HepG2 (cell line): ENCODE measurements at regions not wholly inside any gene's neighbourhood (a gene's known extent, or its start where the extent isn't known, plus 50 kb on each side); places are given as distances from the start of the nearest gene placed in this dataset.

Source experiments
- ATAC-seq: fragments of 200-7000 bp; cut with Tn5 transposase; 3 replicates; pipeline ENCODE4 v1.9.1; 2020; ENCODE audit warnings: mild to moderate bottlenecking, moderate library complexity
- BruUV-seq: library from RNA; stranded (reverse); fragments of 400-500 nt; replicated peaks from 2 replicates; lab custom pipeline; 2021; lab: Mats Ljungman, UMichigan
- CTCF ChIA-PET: fragments of 300-600 bp; formaldehyde crosslinking; extraction: SDS; loops from one replicate; lab custom pipeline; 2021; ENCODE audit warnings: low total read pairs, inconsistent platforms, low intra/inter-chr PET ratio; lab: Yijun Ruan, JAX
- POLR2A ChIA-PET: fragments of 350-600 bp; sonication (Branson Sonifier 250); formaldehyde crosslinking; loops from one replicate; lab custom pipeline; 2020; ENCODE audit warnings: antibody characterized with exemption, inconsistent platforms; lab: Yijun Ruan, JAX
- DNase-seq: peaks from one replicate; pipeline ENCODE4 v3.0.0-alpha.2; 2015; ENCODE audit warnings: low spot score
- FAIRE-seq: peaks from 3 replicates; lab custom pipeline; 2011; peaks lifted over from hg19 to GRCh38; lab: Jason Lieb, UNC
- H2AFZ ChIP-seq: one replicate; pipeline ENCODE4 v1.6.1; 2011; ENCODE audit warnings: low read length, inconsistent platforms
- H3K27ac ChIP-seq: fragments of 300-600 bp; 3 replicates; pipeline ENCODE4 v1.8.0; 2011; ENCODE audit warnings: mixed run types, mild to moderate bottlenecking, mixed read lengths, low read length, inconsistent platforms; ENCODE audit not compliant: insufficient read depth; ENCODE audit errors: extremely low read length
- H3K27me3 ChIP-seq, 2 experiments: fragments of 200-600 bp in 1 of 2; 2 replicates in 1 of 2; 3 replicates in 1 of 2; pipeline versions ENCODE4 v1.6.0 to v1.8.0; 2011; ENCODE audit warnings: low read length in 2 of 2, mild to moderate bottlenecking in 2 of 2, moderate library complexity in 2 of 2, inconsistent platforms in 1 of 2; ENCODE audit not compliant: insufficient read depth in 2 of 2, control insufficient read depth in 1 of 2
- H3K36me3 ChIP-seq, 2 experiments: fragments of 200-600 bp in 1 of 2; replicated peaks in 1 of 2; 2 replicates in 1 of 2; 3 replicates in 1 of 2; pipeline versions ENCODE4 v1.5.1 to v1.8.0; 2011; ENCODE audit warnings: low read length in 2 of 2, inconsistent platforms in 1 of 2; ENCODE audit not compliant: insufficient read depth in 2 of 2, control insufficient read depth in 1 of 2
- H3K4me1 ChIP-seq: 2 replicates; pipeline ENCODE4 v1.5.1; 2012; ENCODE audit warnings: low read length, inconsistent platforms; ENCODE audit not compliant: insufficient read depth
- H3K4me2 ChIP-seq: 2 replicates; pipeline ENCODE4 v1.6.0; 2011; ENCODE audit warnings: low read depth, low read length, inconsistent platforms
- H3K4me3 ChIP-seq, 3 experiments: fragments of 200-600 bp in 1 of 3; sonication (generic), shearing (Covaris generic) in 1 of 3; replicated peaks in 1 of 3; 2 replicates each; pipeline ENCODE4 v1.5.1; 2011 to 2016; ENCODE audit warnings: low read length in 3 of 3, inconsistent platforms in 2 of 3, low read depth in 2 of 3, mild to moderate bottlenecking in 2 of 3, control low read depth in 1 of 3, mixed read lengths in 1 of 3; ENCODE audit not compliant: insufficient read depth in 1 of 3
- H3K79me2 ChIP-seq: one replicate; pipeline ENCODE4 v1.6.1; 2011; ENCODE audit warnings: low read length, inconsistent platforms; ENCODE audit not compliant: insufficient read depth
- H3K9ac ChIP-seq: 2 replicates; pipeline ENCODE4 v1.6.0; 2011; ENCODE audit warnings: mild to moderate bottlenecking, low read depth, low read length, inconsistent platforms; ENCODE audit not compliant: insufficient read depth
- H3K9me3 ChIP-seq: 2 replicates; pipeline ENCODE4 v1.5.1; 2012; ENCODE audit warnings: mild to moderate bottlenecking, low read length
- H4K20me1 ChIP-seq: 2 replicates; pipeline ENCODE4 v1.6.0; 2011; ENCODE audit warnings: inconsistent platforms, mild to moderate bottlenecking, low read length, moderate library complexity; ENCODE audit not compliant: insufficient read depth
- CHD4 ChIP-seq: fragments of 200-600 bp; sonication (generic); IDR thresholded peaks from 2 replicates; pipeline ENCODE4 v1.7.0; 2017; ENCODE audit warnings: mild to moderate bottlenecking, low read length, borderline replicate concordance
- ISX ChIP-seq: sonication (generic); formaldehyde crosslinking; conservative IDR thresholded peaks from 2 replicates; pipeline ENCODE4 v1.5.0; 2020; ENCODE audit warnings: missing genetic modification reagents
- RAD21 ChIP-seq: fragments of 450-650 bp; formaldehyde crosslinking; IDR thresholded peaks from 2 replicates; pipeline ENCODE4 v1.5.0; 2020; ENCODE audit warnings: mild to moderate bottlenecking
- REL ChIP-seq: sonication (generic); formaldehyde crosslinking; conservative IDR thresholded peaks from 2 replicates; pipeline ENCODE4 v1.8.0; 2022; ENCODE audit warnings: mild to moderate bottlenecking, missing genetic modification reagents, moderate library complexity
- SMYD3 ChIP-seq: sonication (generic); formaldehyde crosslinking; IDR thresholded peaks from 2 replicates; pipeline ENCODE4 v1.8.1; 2023; ENCODE audit warnings: mild to moderate bottlenecking, missing genetic modification reagents
- SYNCRIP ChIP-seq: fragments of 200-400 bp; formaldehyde crosslinking; IDR thresholded peaks from 2 replicates; pipeline ENCODE4 v1.6.1; 2018; ENCODE audit warnings: mild to moderate bottlenecking, low read depth, low read length; ENCODE audit not compliant: insufficient read depth
- TARDBP ChIP-seq: sonication (generic); formaldehyde crosslinking; IDR thresholded peaks from 2 replicates; pipeline ENCODE4 v1.8.0; 2022; ENCODE audit warnings: mild to moderate bottlenecking, missing genetic modification reagents
- ZFP37 ChIP-seq: sonication (generic); formaldehyde crosslinking; IDR thresholded peaks from 2 replicates; pipeline ENCODE4 v1.4.0; 2020; ENCODE audit warnings: missing genetic modification reagents, borderline replicate concordance
- ZNF747 ChIP-seq: sonication (generic); formaldehyde crosslinking; IDR thresholded peaks from 2 replicates; pipeline ENCODE4 v1.8.1; 2023; ENCODE audit warnings: missing genetic modification reagents, mild to moderate bottlenecking, borderline replicate concordance
- ZNF850 ChIP-seq: sonication (generic); formaldehyde crosslinking; conservative IDR thresholded peaks from 2 replicates; pipeline ENCODE4 v1.9.0; 2021; ENCODE audit warnings: mild to moderate bottlenecking, missing genetic modification reagents
- ZZZ3 ChIP-seq: sonication (generic); formaldehyde crosslinking; IDR thresholded peaks from 2 replicates; pipeline ENCODE4 v1.4.0; 2020; ENCODE audit warnings: missing genetic modification reagents, mild to moderate bottlenecking, borderline replicate concordance
- WGBS: methylation state at CpG from one replicate; pipeline ENCODE4 v1.1.6; 2017; ENCODE audit warnings: low lambda C conversion rate; 5-methylcytosine and 5-hydroxymethylcytosine counted together
- in situ Hi-C: cut with HindIII; loops from 2 replicates; pipeline ENCODE4 v1.10.0; 2017; ENCODE audit warnings: low pct_unique_long_range_greater_than_20kb; ENCODE audit not compliant: extremely low pct_ligation_motif_present
- intact Hi-C: fragments of 100-400 bp; cut with micrococcal nuclease; formaldehyde crosslinking; loops from one replicate; pipeline ENCODE4 v1.10.0; 2022; ENCODE audit not compliant: unreplicated experiment
- TF ChIP-seq, protein P1 (sequence below): sonication (generic); formaldehyde crosslinking; IDR thresholded peaks from 2 replicates; pipeline ENCODE4 v1.4.0; 2020; ENCODE audit warnings: missing genetic modification reagents
- TF ChIP-seq, protein P2 (sequence below): sonication (generic); formaldehyde crosslinking; IDR thresholded peaks from 2 replicates; pipeline ENCODE4 v1.4.0; 2020; ENCODE audit warnings: low read depth, mild to moderate bottlenecking, missing genetic modification reagents

DNA sequence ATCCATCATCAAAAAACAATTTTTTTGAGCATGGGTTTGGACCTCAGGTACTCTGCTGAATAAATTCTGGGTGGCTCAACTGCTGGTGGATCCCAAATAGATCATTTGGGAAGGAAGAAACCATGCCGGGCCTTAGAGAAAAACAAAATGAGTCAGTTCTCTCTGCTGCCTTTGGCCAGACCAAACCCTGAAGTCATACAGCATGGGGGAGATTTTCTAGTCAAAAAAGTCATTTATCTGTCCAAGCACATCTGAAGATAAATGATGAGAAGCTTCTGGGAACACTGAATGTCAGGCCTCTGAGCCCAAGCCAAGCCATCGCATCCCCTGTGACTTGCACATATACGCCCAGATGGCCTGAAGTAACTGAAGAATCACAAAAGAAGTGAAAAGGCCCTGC, 261.4 kb downstream of the DHX15 start:
- H2AFZ ChIP-seq: no peak overlapping the region
- no peak overlapping the region for H3K4me3 ChIP-seq
- ChIA-PET CTCF (no interaction called here), POLR2A (no interaction called here)
- ATAC-seq: no peak
- DNase-seq: no peak
- no peaks in the 10 kb centered on the region for H3K4me1 ChIP-seq
- H3K79me2 ChIP-seq: no peaks in the 10 kb centered on the region
- no peaks in the 10 kb centered on the region for H4K20me1 ChIP-seq
- H3K4me2 ChIP-seq: no peak overlapping the region
- FAIRE-seq: no peak
- no peaks in the 10 kb centered on the region for H3K9me3 ChIP-seq
- H3K36me3 ChIP-seq: no peaks in the 10 kb centered on the region
- intact Hi-C loops: no loop called here
- H3K27me3 ChIP-seq: no peaks in the 10 kb centered on the region; a peak in 1 of 5 replicates
- no peak overlapping the region for H3K9ac ChIP-seq
- H3K27ac ChIP-seq: no peak overlapping the region
- 85% methylated on average over 3 of the region's 3 CpGs for WGBS
- no TSS peak for BruUV-seq
- TF ChIP-seq ISX (CRISPR knock-in tag) (no peak), ZZZ3 (CRISPR knock-in tag) (no peak), RAD21 (CRISPR knock-in tag) (no peak), ZNF747 (CRISPR knock-in tag) (no peak), TARDBP (no peak), SMYD3 (CRISPR knock-in tag) (no peak), SYNCRIP (no peak), ZFP37 (CRISPR knock-in tag) (no peak), REL (CRISPR knock-in tag) (no peak), CHD4 (no peak), ZNF850 (CRISPR knock-in tag) (no peak)
- TF ChIP-seq, protein P1, sequence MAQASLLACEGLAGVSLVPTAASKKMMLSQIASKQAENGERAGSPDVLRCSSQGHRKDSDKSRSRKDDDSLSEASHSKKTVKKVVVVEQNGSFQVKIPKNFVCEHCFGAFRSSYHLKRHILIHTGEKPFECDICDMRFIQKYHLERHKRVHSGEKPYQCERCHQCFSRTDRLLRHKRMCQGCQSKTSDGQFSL (CRISPR knock-in tag): no peak
- TF ChIP-seq, protein P2, sequence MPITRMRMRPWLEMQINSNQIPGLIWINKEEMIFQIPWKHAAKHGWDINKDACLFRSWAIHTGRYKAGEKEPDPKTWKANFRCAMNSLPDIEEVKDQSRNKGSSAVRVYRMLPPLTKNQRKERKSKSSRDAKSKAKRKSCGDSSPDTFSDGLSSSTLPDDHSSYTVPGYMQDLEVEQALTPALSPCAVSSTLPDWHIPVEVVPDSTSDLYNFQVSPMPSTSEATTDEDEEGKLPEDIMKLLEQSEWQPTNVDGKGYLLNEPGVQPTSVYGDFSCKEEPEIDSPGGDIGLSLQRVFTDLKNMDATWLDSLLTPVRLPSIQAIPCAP: no peak
- in situ Hi-C loops: no loop called here
